Spleen (tissue), 7 donors: ENCODE measurements at regions not wholly inside any gene's neighbourhood (a gene's known extent, or its start where the extent isn't known, plus 50 kb on each side); places are given as distances from the start of the nearest gene placed in this dataset.

Source experiments
- CTCF ChIP-seq, 11 experiments: fragments of 200-600 bp in 7 of 11; fragments of 450-650 bp in 4 of 11; sonication (generic) in 4 of 11; IDR thresholded peaks in 8 of 11; conservative IDR thresholded peaks in 3 of 11; 1 replicate in 7 of 11; 2 replicates in 4 of 11; pipeline versions ENCODE4 v1.4.0 to v1.8.0; 2016 to 2021; ENCODE audit warnings: antibody characterized with exemption in 11 of 11, inconsistent platforms in 4 of 11, mild to moderate bottlenecking in 1 of 11
- POLR2A ChIP-seq, 3 donors: fragments of 450-650 bp; IDR thresholded peaks; one replicate each; pipeline ENCODE4 v1.5.1; 2017; ENCODE audit warnings: antibody characterized with exemption in 3 of 3, mild to moderate bottlenecking in 1 of 3
- donor health status: DM: no; HTN: no; CAD: no; lungs with moderate emphysema.
- donor health status: DM: no; HTN: no; CAD: no.
- donor health status: DM: no; HTN: no; CAD: no.

DNA sequence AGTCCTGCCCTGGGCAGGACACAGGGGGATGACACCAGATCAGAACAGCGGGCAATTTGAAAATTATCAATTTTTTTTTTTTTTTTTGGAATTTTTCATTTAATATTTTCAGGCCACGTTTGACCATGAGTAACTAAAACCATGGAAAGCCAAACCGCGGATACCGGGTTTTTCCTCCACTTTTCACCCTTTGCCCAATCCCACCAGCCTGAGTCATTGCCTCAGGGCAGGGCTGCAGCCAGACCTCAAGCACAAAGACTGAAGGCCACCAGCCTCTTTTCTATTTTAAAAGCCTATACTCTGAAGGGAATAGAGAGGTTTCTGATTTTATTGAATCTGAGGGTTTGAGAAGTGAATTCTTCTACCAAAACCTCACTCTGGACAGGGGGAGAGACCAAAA, 381.1 kb downstream of the IRS1 start:
- no peak for TF ChIP-seq CTCF (IDR thresholded peaks at IDR 0.05 in 8 of 11, conservative IDR thresholded peaks at IDR 0.05 in 3 of 11)
- TF ChIP-seq POLR2A (IDR thresholded peaks at IDR 0.05) = no peak
